GM23338 (cell line): ENCODE measurements at regions not wholly inside any gene's neighbourhood (a gene's known extent, or its start where the extent isn't known, plus 50 kb on each side); places are given as distances from the start of the nearest gene placed in this dataset.
A peak's percentile ranks its signal among the peaks of the same experiment; 100 is the strongest.

ENCODE experiments used
- ATAC-seq: fragments of 200-7000 bp; cut with Tn5 transposase; 3 replicates; pipeline ENCODE4 v1.9.1; 2020
- DNase-seq: peaks from one replicate; pipeline ENCODE4 v3.0.0-alpha.2; 2015; ENCODE audit warnings: low spot score
- H2AFZ ChIP-seq: fragments of 200-600 bp; sonication (generic); 2 replicates; pipeline ENCODE4 v1.8.0; 2016; ENCODE audit warnings: antibody characterized with exemption, mild to moderate bottlenecking, moderate library complexity
- H3F3A ChIP-seq: fragments of 200-600 bp; sonication (generic); replicated peaks from 2 replicates; pipeline ENCODE4 v1.8.0; 2017; ENCODE audit warnings: antibody characterized with exemption, mixed run types, low read depth
- H3K27ac ChIP-seq: fragments of 200-600 bp; sonication (generic); 2 replicates; pipeline ENCODE4 v1.6.1; 2016; ENCODE audit warnings: low read depth
- H3K27me3 ChIP-seq: fragments of 200-600 bp; sonication (generic); 2 replicates; pipeline ENCODE4 v1.8.0; 2016; ENCODE audit warnings: mild to moderate bottlenecking, mixed run types, moderate library complexity; ENCODE audit not compliant: insufficient read depth
- H3K36me3 ChIP-seq: fragments of 200-600 bp; sonication (generic); 2 replicates; pipeline ENCODE4 v1.8.0; 2016; ENCODE audit warnings: mild to moderate bottlenecking; ENCODE audit not compliant: insufficient read depth
- H3K4me1 ChIP-seq: fragments of 200-600 bp; sonication (generic); 2 replicates; pipeline ENCODE4 v1.8.0; 2016; ENCODE audit warnings: mild to moderate bottlenecking, moderate library complexity; ENCODE audit not compliant: insufficient read depth
- H3K4me2 ChIP-seq: fragments of 200-600 bp; sonication (generic); 2 replicates; pipeline ENCODE4 v1.7.1; 2017; ENCODE audit warnings: mixed run types
- H3K4me3 ChIP-seq: fragments of 200-600 bp; sonication (generic); 2 replicates; pipeline ENCODE4 v1.6.1; 2016; ENCODE audit warnings: mixed run types
- H3K79me2 ChIP-seq: fragments of 200-600 bp; sonication (generic); replicated peaks from 2 replicates; pipeline ENCODE4 v1.8.0; 2017; ENCODE audit warnings: mild to moderate bottlenecking; ENCODE audit not compliant: insufficient read depth
- H3K9me2 ChIP-seq: fragments of 200-600 bp; sonication (generic); 2 replicates; pipeline ENCODE4 v1.8.0; 2017; ENCODE audit not compliant: insufficient read depth
- H4K20me1 ChIP-seq: fragments of 200-600 bp; sonication (generic); replicated peaks from 2 replicates; pipeline ENCODE4 v1.8.0; 2017; ENCODE audit warnings: mild to moderate bottlenecking; ENCODE audit not compliant: insufficient read depth
- H3K27ac Mint-ChIP-seq: 2 replicates; pipeline ENCODE4 v1.8.0; 2020; ENCODE audit warnings: inconsistent platforms, mild to moderate bottlenecking, moderate library complexity, mixed read lengths
- H3K27me3 Mint-ChIP-seq: 3 replicates; pipeline ENCODE4 v1.8.0; 2022; ENCODE audit warnings: low read depth, mild to moderate bottlenecking, moderate library complexity, mixed read lengths, inconsistent platforms; ENCODE audit not compliant: insufficient read depth, poor library complexity
- H3K36me3 Mint-ChIP-seq: 3 replicates; pipeline ENCODE4 v1.8.0; 2021; ENCODE audit warnings: low read depth, mild to moderate bottlenecking, inconsistent platforms, moderate library complexity, mixed read lengths
- H3K4me1 Mint-ChIP-seq: 3 replicates; pipeline ENCODE4 v1.8.0; 2020; ENCODE audit warnings: mild to moderate bottlenecking, inconsistent platforms, mixed read lengths
- H3K4me3 Mint-ChIP-seq: 3 replicates; pipeline ENCODE4 v1.8.0; 2021; ENCODE audit warnings: moderate library complexity, mild to moderate bottlenecking, inconsistent platforms, mixed read lengths
- H3K9me3 Mint-ChIP-seq: 3 replicates; pipeline ENCODE4 v1.8.0; 2020; ENCODE audit warnings: moderate library complexity, mild to moderate bottlenecking, inconsistent platforms, mixed read lengths
- CREB1 ChIP-seq: fragments of 250-450 bp; sonication (Bioruptor Pico); IDR thresholded peaks from 2 replicates; pipeline ENCODE4 v1.5.0; 2020; ENCODE audit warnings: low read depth, mild to moderate bottlenecking, moderate library complexity
- EZH2 ChIP-seq: fragments of 200-600 bp; sonication (generic); IDR thresholded peaks from one replicate; pipeline ENCODE4 v1.8.0; 2017; ENCODE audit warnings: antibody characterized with exemption, mild to moderate bottlenecking, low read depth; ENCODE audit not compliant: unreplicated experiment
- EZH2phosphoT487 ChIP-seq: fragments of 200-600 bp; sonication (generic); IDR thresholded peaks from one replicate; pipeline ENCODE4 v1.8.1; 2018; ENCODE audit warnings: antibody characterized with exemption; ENCODE audit not compliant: unreplicated experiment
- JUNB ChIP-seq: IDR thresholded peaks from one replicate; pipeline ENCODE4 v1.6.1; 2016; ENCODE audit warnings: antibody characterized with exemption; ENCODE audit not compliant: unreplicated experiment
- NANOG ChIP-seq: IDR thresholded peaks from 2 replicates; pipeline ENCODE4 v1.6.1; 2016; ENCODE audit warnings: antibody characterized with exemption, borderline replicate concordance
- POLR2AphosphoS5 ChIP-seq: IDR thresholded peaks from 2 replicates; pipeline ENCODE4 v1.6.1; 2016; ENCODE audit warnings: antibody characterized with exemption, low read depth
- STAT1 ChIP-seq: IDR thresholded peaks from one replicate; pipeline ENCODE4 v1.6.1; 2016; ENCODE audit warnings: antibody characterized with exemption; ENCODE audit not compliant: unreplicated experiment
- ZNF114 ChIP-seq: fragments of 250-450 bp; sonication (Bioruptor Pico); IDR thresholded peaks from 2 replicates; pipeline ENCODE4 v1.5.0; 2020; ENCODE audit warnings: mild to moderate bottlenecking, moderate library complexity

DNA sequence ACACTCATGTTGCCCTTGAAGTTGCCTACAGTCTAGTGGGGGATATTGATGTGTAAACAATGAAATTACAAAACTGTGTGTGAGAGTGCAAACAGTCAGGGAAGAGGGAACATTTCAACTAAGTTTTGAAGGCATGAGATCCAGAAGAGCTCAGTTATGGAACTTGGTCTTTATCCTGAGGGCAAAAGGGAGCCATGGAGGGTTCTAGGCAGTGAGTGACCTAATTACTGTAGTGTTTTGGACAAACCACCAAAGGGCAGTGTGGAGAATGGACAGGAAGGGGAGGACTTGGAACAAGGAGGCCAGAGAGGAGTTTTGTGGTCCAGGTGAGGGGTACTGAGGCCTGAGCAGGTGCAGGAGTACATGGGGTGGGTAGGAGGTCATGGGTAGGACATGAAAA, 143.7 kb upstream of the SMIM23 start:
- H3K36me3 ChIP-seq: no peaks in the 10 kb centered on the region
- peaks cover 16% of the 10 kb centered on the region for H3K27me3 Mint-ChIP-seq

GRCh38 chr5:171642894-171643293, 142.7 kb upstream of the SMIM23 start:
- H3K79me2 ChIP-seq: no peaks in the 10 kb centered on the region
- no peaks in the 10 kb centered on the region for H3K36me3 ChIP-seq
- DNase-seq (no peak), ATAC-seq (no peak)
- H3K4me3 ChIP-seq: no peak overlapping the region
- H3F3A ChIP-seq: no peaks in the 10 kb centered on the region
- Mint-ChIP-seq H3K27ac (no peak overlapping the region), H3K4me1 (peaks cover 31% of the 10 kb centered on the region), H3K27me3 (peaks cover 16% of the 10 kb centered on the region), H3K9me3 (no peaks in the 10 kb centered on the region), H3K36me3 (no peaks in the 10 kb centered on the region), H3K4me3 (no peak overlapping the region)
- TF ChIP-seq CREB1 (CRISPR knock-in tag): no peak
- no peak for TF ChIP-seq EZH2
- TF ChIP-seq EZH2phosphoT487: no peak
- no peak overlapping the region for H3K4me2 ChIP-seq
- H3K27me3 ChIP-seq: no peaks in the 10 kb centered on the region
- peaks cover 25% of the 10 kb centered on the region for H3K4me1 ChIP-seq
- no peaks in the 10 kb centered on the region for H3K9me2 ChIP-seq
- no peaks in the 10 kb centered on the region for H4K20me1 ChIP-seq
- no peak overlapping the region for H3K27ac ChIP-seq
- H2AFZ ChIP-seq: no peak overlapping the region

More for the DNA sequence above, 143.7 kb upstream of the SMIM23 start:
- Mint-ChIP-seq H3K9me3 (no peaks in the 10 kb centered on the region), H3K4me1 (peaks cover 25% of the 10 kb centered on the region), H3K27ac (no peak overlapping the region), H3K4me3 (no peak overlapping the region), H3K36me3 (no peaks in the 10 kb centered on the region)
- no peak overlapping the region for H2AFZ ChIP-seq
- no peaks in the 10 kb centered on the region for H3K9me2 ChIP-seq
- no peaks in the 10 kb centered on the region for H3K27me3 ChIP-seq
- no peak overlapping the region for H3K27ac ChIP-seq
- peaks cover 25% of the 10 kb centered on the region for H3K4me1 ChIP-seq
- H3K4me3 ChIP-seq: no peak overlapping the region
- TF ChIP-seq CREB1 (CRISPR knock-in tag) (no peak), POLR2AphosphoS5 (no peak)
- no peaks in the 10 kb centered on the region for H3F3A ChIP-seq
- ATAC-seq (no peak), DNase-seq (no peak)
- no peak overlapping the region for H3K4me2 ChIP-seq
- no peaks in the 10 kb centered on the region for H3K79me2 ChIP-seq
- H4K20me1 ChIP-seq: no peaks in the 10 kb centered on the region

DNA sequence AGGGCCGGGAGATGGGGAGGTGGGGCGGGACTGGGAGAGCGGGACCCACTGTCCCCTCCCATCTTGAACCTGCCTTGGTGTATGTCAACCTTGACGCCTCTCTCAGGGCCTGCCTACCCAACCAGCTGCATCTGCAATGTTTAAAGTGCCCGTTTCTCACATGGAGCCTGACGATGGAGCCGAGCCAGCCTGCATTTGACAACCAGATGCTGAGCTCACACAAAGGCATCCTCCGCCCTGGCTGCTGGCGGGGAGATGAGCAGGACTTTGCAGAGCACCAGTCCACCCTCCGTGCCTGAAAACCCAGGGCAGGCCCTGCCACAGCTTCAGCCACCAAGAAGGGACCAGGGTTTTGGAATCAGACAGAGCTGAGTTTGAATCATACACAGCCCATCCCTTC, 141.1 kb upstream of the SMIM23 start:
- peaks cover 15% of the 10 kb centered on the region for H3K27me3 Mint-ChIP-seq
- H3K27ac Mint-ChIP-seq: no peak overlapping the region
- Histone ChIP-seq H3K4me1 (peaks cover 25% of the 10 kb centered on the region), H4K20me1 (no peaks in the 10 kb centered on the region), H3K9me2 (no peaks in the 10 kb centered on the region), H3F3A (no peaks in the 10 kb centered on the region), H3K79me2 (no peaks in the 10 kb centered on the region), H3K27ac (no peak overlapping the region), H2AFZ (peak overlapping the region; percentile 66), H3K4me3 (no peak overlapping the region), H3K36me3 (no peaks in the 10 kb centered on the region), H3K4me2 (no peak overlapping the region), H3K27me3 (no peaks in the 10 kb centered on the region)
- ATAC-seq (no peak; the same call in 1 of the 3 replicates), DNase-seq (no peak)
- H3K4me1 Mint-ChIP-seq: peaks cover 34% of the 10 kb centered on the region
- H3K9me3 Mint-ChIP-seq: no peaks in the 10 kb centered on the region; the same call in 2 of the 3 replicates
- H3K4me3 Mint-ChIP-seq: no peak overlapping the region
- TF ChIP-seq NANOG (no peak), ZNF114 (CRISPR knock-in tag) (no peak), STAT1 (no peak), JUNB (no peak)
- no peaks in the 10 kb centered on the region for H3K36me3 Mint-ChIP-seq
